GM19467 (cell line): ENCODE measurements at regions not wholly inside any gene's neighbourhood (a gene's known extent, or its start where the extent isn't known, plus 50 kb on each side); places are given as distances from the start of the nearest gene placed in this dataset.

Experiments
- ATAC-seq: cut with Tn5 transposase; IDR thresholded peaks from one replicate; pipeline ENCODE4 v1.9.1; 2021; ENCODE audit warnings: mild to moderate bottlenecking, moderate library complexity; ENCODE audit not compliant: unreplicated experiment

- no peak for ATAC-seq
Observed at GRCh38 chr2:57759131-57759530, 287.5 kb upstream of the VRK2 start.

GRCh38 chr2:57759822-57760300 is 286.7 kb upstream of the VRK2 start:
- ATAC-seq: peak; percentile 86

GRCh38 chr2:57760381-57760801 is 286.2 kb upstream of the VRK2 start:
- ATAC-seq: peak; percentile 70

GRCh38 chr2:57776916-57777315 is 269.7 kb upstream of the VRK2 start:
- no peak for ATAC-seq

GRCh38 chr2:57782587-57782986 is 264.0 kb upstream of the VRK2 start:
- no peak for ATAC-seq

- ATAC-seq: no peak
Observed at GRCh38 chr2:57793310-57793709, 253.3 kb upstream of the VRK2 start.

- no peak for ATAC-seq
Observed at GRCh38 chr2:57796527-57796926, 250.1 kb upstream of the VRK2 start.

GRCh38 chr2:57798346-57798745 is 248.3 kb upstream of the VRK2 start:
- no peak for ATAC-seq

GRCh38 chr2:57802243-57802642 is 244.4 kb upstream of the VRK2 start:
- ATAC-seq: no peak

GRCh38 chr2:57804971-57805370 is 241.6 kb upstream of the VRK2 start:
- ATAC-seq: no peak

- no peak for ATAC-seq
Observed at GRCh38 chr2:57806449-57806968, 240.1 kb upstream of the VRK2 start.

GRCh38 chr2:57809230-57809629 is 237.4 kb upstream of the VRK2 start:
- ATAC-seq: peak; percentile 96

- ATAC-seq: no peak
Observed at GRCh38 chr2:57821088-57821487, 225.5 kb upstream of the VRK2 start.

GRCh38 chr2:57828221-57828620 is 218.4 kb upstream of the VRK2 start:
- no peak for ATAC-seq

- no peak for ATAC-seq
Observed at GRCh38 chr2:57834666-57835065, 211.9 kb upstream of the VRK2 start.

GRCh38 chr2:57842531-57842930 is 204.1 kb upstream of the VRK2 start:
- ATAC-seq: no peak

- no peak for ATAC-seq
Observed at GRCh38 chr2:57843158-57843557, 203.4 kb upstream of the VRK2 start.

GRCh38 chr2:57848723-57849122 is 197.9 kb upstream of the VRK2 start:
- ATAC-seq: no peak

- no peak for ATAC-seq
Observed at GRCh38 chr2:57849843-57850242, 196.8 kb upstream of the VRK2 start.

GRCh38 chr2:57850415-57851130 is 196.0 kb upstream of the VRK2 start:
- no peak for ATAC-seq

- no peak for ATAC-seq
Observed at GRCh38 chr2:57855212-57855611, 191.4 kb upstream of the VRK2 start.

- no peak for ATAC-seq
Observed at GRCh38 chr2:57859755-57860154, 186.9 kb upstream of the VRK2 start.

GRCh38 chr2:57862153-57862552 is 184.5 kb upstream of the VRK2 start:
- no peak for ATAC-seq
